GM21576 (cell line): ENCODE measurements at regions not wholly inside any gene's neighbourhood (a gene's known extent, or its start where the extent isn't known, plus 50 kb on each side); places are given as distances from the start of the nearest gene placed in this dataset.

Experiments used
- ATAC-seq: cut with Tn5 transposase; IDR thresholded peaks from one replicate; pipeline ENCODE4 v1.9.1; 2021; ENCODE audit warnings: mild to moderate bottlenecking, moderate library complexity; ENCODE audit not compliant: unreplicated experiment

GRCh38 chr13:30006246-30006645, 155.8 kb upstream of the UBL3 start:
- ATAC-seq, result no peak

- no peak for ATAC-seq
Observed at GRCh38 chr13:30004204-30004603, 153.8 kb upstream of the UBL3 start.

- no peak for ATAC-seq
Observed at GRCh38 chr13:30002577-30002976, 152.2 kb upstream of the UBL3 start.

DNA sequence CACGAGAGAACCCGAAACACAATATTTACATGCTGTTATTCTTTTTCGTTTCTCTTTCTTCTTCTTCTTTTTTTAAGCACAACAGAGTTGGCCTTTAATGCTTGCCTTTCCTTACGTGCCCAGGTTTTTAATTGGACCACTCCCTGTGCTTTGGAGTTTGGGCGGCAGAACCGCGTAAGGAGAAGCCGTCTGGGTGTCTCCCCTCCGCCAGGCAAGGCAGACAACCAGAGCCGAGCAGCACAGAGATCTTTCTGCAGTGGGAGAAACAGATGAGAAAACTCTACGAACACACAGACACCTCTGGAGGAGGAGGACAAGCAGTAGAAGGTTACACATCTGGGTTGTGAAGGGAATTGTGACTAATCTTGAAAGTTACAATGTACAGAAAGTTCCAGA, 150.0 kb upstream of the UBL3 start:
- no peak for ATAC-seq

GRCh38 chr13:29999492-30000369, 149.3 kb upstream of the UBL3 start:
- no peak for ATAC-seq

GRCh38 chr13:29996316-29996715, 145.9 kb upstream of the UBL3 start:
- ATAC-seq, result no peak

GRCh38 chr13:29994911-29995595, 144.6 kb upstream of the UBL3 start:
- no peak for ATAC-seq

DNA sequence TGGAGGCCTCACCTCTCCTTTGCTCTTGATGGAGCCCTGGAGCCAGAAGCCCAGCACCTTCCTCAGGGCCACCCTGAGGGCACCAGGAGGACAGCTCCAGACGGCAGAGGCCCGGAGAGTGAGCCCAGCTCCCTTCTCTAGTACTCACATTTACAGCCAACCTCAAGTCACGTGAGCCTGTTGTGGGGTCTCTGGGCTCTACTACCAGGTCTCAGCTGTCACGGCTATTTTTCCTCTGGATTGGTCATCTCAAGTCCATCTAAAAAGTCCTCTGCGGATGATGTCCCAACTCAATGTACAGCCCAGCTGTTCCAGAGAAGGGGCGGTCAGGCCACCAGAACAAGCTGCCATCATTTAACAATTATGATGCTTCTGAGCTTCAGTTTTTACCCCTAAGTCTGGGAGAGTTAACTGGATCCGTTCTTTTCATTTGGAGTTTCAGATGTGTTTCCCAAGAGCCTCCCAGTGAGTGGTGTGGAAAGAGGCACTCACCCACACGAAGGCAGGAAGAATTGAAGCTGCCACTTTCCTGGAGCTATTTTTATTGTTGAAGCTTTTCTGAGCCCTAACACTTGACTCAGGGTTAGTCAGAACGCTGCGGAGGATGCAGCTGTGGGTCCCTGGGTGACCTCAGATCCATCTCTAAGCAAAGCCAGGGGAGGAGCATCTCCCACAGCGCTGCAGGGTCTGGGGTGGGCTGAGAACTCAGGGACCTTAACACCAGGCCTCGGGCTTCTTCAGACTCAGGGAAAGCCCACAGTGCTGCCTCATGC, 143.5 kb upstream of the UBL3 start:
- ATAC-seq, result no peak

GRCh38 chr13:29993196-29993595, 142.8 kb upstream of the UBL3 start:
- ATAC-seq, result no peak

DNA sequence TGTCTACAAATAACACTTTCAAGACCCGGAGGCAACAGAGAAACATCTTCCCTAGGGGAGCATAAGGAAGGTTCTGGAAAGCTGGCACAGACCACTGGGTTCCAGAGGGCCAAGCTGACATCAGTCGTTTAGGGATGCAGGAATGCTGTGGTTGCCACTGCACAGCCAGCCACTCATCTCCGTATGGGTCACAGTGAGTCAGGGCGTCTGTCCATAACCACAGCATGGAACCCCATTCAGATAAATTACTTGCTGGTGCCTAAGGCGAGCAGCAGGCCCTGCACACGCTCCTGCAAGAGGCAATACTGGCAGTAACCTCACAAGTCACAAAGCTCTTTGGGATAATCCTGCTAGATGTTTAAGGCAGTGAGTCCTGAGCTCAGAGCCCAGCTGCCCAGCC, 140.9 kb upstream of the UBL3 start:
- ATAC-seq, result no peak

- ATAC-seq, result no peak
Observed at GRCh38 chr13:29987340-29987739, 136.9 kb upstream of the UBL3 start.

DNA sequence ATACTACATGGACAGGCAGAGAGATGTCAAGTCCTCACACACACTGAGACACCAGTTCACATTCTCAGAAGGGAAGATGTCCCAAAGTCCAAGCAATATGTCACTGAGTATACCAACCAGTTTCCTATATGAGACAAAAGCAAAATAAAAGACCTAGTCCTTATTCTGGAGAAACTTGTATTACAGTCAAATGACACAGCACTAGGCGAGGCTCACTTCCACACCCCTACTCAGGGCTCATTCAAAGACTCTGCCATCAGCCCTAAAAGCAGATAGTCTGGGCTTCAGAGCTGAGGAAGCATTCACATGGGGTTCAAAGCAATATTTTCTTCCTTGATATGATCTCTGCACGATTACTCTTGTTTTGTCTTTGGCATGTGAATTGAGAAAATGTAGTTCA, 129.9 kb upstream of the UBL3 start:
- ATAC-seq, result no peak

DNA sequence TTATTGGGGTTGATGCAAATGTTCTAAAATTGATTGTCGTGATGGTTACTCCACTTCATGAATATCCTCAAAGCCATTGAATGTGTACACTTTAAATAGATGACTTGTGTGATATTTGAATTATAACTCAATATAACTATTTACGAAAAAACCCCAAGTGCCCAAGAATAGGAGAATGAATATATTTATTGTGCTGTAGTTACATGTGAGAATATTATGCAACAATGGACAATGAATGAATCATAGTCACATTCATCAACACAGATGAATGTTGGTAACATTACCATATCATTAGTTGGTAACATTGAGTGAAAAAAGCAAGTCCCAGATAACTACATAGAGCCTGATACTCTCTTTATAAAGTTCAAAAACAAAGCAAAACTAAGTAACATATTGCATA, 127.8 kb upstream of the UBL3 start:
- no peak for ATAC-seq

- ATAC-seq, result no peak
Observed at GRCh38 chr13:29977476-29978120, 127.2 kb upstream of the UBL3 start.

DNA sequence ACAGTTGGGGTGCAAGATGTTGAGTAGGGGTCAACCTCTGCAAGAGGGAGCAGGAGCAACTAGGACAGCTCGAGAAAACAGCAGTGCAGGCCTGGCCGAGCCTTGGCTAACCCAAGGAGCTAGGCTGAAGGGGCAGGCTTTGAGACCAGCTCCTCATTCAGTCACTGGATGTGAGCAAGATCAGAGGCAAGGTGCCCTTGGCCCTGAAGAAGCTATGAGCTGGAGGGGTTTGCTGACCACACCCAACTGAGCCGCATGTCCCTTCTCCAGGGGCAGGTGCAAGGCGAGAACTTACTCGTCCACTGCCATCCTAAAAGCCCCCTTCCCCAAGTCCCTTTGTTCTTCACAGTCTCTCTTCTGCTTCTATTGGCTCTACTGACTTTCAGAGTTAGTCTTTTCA, 126.1 kb upstream of the UBL3 start:
- no peak for ATAC-seq

- no peak for ATAC-seq
Observed at GRCh38 chr13:29975283-29975682, 124.9 kb upstream of the UBL3 start.

GRCh38 chr13:29969286-29969685, 118.9 kb upstream of the UBL3 start:
- ATAC-seq, result no peak

- no peak for ATAC-seq
Observed at GRCh38 chr13:29964181-29964845, 113.9 kb upstream of the UBL3 start.

GRCh38 chr13:29963089-29963488, 112.7 kb upstream of the UBL3 start:
- ATAC-seq, result no peak

GRCh38 chr13:29961036-29961670, 110.7 kb upstream of the UBL3 start:
- ATAC-seq, result no peak
